ENCODE measurements at regions not wholly inside any gene's neighbourhood (a gene's known extent, or its start where the extent isn't known, plus 50 kb on each side); places are given as distances from the start of the nearest gene placed in this dataset.
A peak's percentile ranks its signal among the peaks of the same experiment; 100 is the strongest.

DNA sequence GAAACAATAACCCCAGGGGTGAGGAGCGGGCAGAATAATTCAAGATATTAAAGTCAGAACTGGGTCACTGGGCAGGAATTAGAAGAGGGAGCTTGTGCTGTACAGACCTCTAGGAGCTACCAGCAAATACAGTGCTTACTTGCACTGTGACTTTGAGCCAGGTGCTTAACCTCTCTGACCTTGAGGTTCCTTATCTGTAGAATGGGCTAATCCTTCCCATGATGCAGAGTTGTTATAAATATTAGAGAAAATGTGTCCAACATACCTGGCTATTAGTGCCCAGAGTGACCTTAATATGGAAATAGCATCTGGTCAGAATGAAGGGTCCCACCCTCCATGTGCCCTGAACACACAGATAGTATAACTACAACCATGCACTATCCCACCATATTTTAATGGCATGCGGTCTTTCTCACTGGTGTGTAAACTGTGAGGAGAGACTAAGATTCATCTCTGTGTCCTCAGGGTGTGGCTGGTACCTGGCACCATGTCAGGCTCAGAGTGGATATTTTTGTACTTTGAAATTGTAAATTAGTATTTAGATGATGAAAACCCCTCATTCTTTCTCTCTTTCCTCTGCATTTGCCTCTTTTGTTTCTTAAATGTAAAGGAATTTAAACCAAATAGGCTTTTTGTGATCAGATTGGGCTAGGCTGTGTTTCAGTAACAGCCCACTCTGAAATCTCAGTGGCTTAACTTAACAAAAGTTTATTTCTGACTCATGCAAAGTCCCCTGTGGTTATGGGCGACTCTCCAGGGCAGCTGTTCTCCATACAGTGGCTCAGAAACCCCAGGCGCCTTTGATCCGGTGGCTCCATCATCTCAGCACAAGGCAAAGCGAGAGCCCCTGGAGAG lies 60.0 kb upstream of the ROR1 start:
- POLR2A ChIA-PET: no interaction called here
- FAIRE-seq: no peak

DNA sequence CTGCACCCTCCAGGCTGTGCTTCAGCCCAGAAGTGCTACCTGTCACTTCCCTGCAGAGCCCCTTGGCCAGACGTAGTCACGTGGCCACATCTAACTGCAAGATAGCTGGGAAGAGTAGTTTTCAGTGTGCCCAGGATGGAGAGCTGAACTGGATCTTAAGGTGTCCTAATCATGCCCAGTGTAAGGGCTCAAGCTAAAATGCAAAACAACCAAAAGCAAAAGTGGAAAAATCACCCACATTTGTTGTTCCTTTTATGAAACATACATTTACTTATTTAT lies 59.4 kb upstream of the ROR1 start:
- POLR2A ChIA-PET: no interaction called here
- TF ChIP-seq ZNF792 (CRISPR knock-in tag; IDR thresholded peaks at IDR 0.05) (no peak), FOXA1 (IDR thresholded peaks at IDR 0.05) (no peak), FOXA1 (CRISPR knock-in tag; IDR thresholded peaks at IDR 0.05) (no peak), ZZZ3 (CRISPR knock-in tag; IDR thresholded peaks at IDR 0.05; ENCODE audit: borderline replicate concordance) (no peak), ZNF670 (CRISPR knock-in tag; IDR thresholded peaks at IDR 0.05; ENCODE audit: borderline replicate concordance) (no peak), ELF4 (CRISPR knock-in tag; IDR thresholded peaks at IDR 0.05; ENCODE audit: borderline replicate concordance) (no peak), ZNF264 (CRISPR knock-in tag; IDR thresholded peaks at IDR 0.05) (no peak), KLF6 (CRISPR knock-in tag; IDR thresholded peaks at IDR 0.05) (no peak), REST (IDR thresholded peaks at IDR 0.05; ENCODE audit: borderline replicate concordance in 1 of 2, low read depth in 1 of 2, low read length in 2 of 2) (no peak), CEBPB (IDR thresholded peaks at IDR 0.05; ENCODE audit: borderline replicate concordance, low read depth, low read length) (no peak), SALL1 (CRISPR knock-in tag; IDR thresholded peaks at IDR 0.05) (no peak), ZNF326 (CRISPR knock-in tag; IDR thresholded peaks at IDR 0.05; ENCODE audit: borderline replicate concordance) (no peak)

More for the DNA sequence above, 60.0 kb upstream of the ROR1 start:
- ATAC-seq (no peak), DNase-seq (ENCODE audit: low spot score) (no peak)
- Histone ChIP-seq H3K79me2 (ENCODE audit: insufficient read depth, low read length) (no peaks in the 10 kb centered on the region), H3K9ac (ENCODE audit: insufficient read depth, low read depth, low read length) (no peak overlapping the region), H2AFZ (ENCODE audit: low read length) (no peak overlapping the region), H3K27me3 (ENCODE audit: control insufficient read depth in 1 of 2, insufficient read depth in 2 of 2, low read length in 2 of 2) (no peaks in the 10 kb centered on the region; a peak in 2 of 5 replicates), H4K20me1 (ENCODE audit: insufficient read depth, low read length) (no peaks in the 10 kb centered on the region), H3K4me1 (ENCODE audit: insufficient read depth, low read length) (peaks cover 13% of the 10 kb centered on the region), H3K4me3 (replicated peaks in 1 of 3; ENCODE audit: insufficient read depth in 1 of 3, low read depth in 2 of 3, low read length in 3 of 3) (no peak overlapping the region), H3K27ac (ENCODE audit: extremely low read length, insufficient read depth, low read length) (no peak overlapping the region), H3K36me3 (replicated peaks in 1 of 2; ENCODE audit: control insufficient read depth in 1 of 2, insufficient read depth in 2 of 2, low read length in 2 of 2) (no peaks in the 10 kb centered on the region), H3K4me2 (ENCODE audit: low read depth, low read length) (no peak overlapping the region), H3K9me3 (ENCODE audit: low read length) (no peaks in the 10 kb centered on the region)
- CTCF ChIA-PET (ENCODE audit: low intra/inter-chr PET ratio, low total read pairs): no interaction called here
- no TSS peak for BruUV-seq (replicated peaks)
- intact Hi-C loops (cut with micrococcal nuclease; ENCODE audit: unreplicated experiment): no loop called here
- in situ Hi-C loops (cut with HindIII; ENCODE audit: extremely low pct_ligation_motif_present, low pct_unique_long_range_greater_than_20kb): no loop called here
- WGBS (ENCODE audit: low lambda C conversion rate): 75% methylated on average over 6 of the region's 6 CpGs
- TF ChIP-seq, protein P1, sequence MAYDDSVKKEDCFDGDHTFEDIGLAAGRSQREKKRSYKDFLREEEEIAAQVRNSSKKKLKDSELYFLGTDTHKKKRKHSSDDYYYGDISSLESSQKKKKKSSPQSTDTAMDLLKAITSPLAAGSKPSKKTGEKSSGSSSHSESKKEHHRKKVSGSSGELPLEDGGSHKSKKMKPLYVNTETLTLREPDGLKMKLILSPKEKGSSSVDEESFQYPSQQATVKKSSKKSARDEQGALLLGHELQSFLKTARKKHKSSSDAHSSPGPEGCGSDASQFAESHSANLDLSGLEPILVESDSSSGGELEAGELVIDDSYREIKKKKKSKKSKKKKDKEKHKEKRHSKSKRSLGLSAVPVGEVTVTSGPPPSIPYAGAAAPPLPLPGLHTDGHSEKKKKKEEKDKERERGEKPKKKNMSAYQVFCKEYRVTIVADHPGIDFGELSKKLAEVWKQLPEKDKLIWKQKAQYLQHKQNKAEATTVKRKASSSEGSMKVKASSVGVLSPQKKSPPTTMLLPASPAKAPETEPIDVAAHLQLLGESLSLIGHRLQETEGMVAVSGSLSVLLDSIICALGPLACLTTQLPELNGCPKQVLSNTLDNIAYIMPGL (CRISPR knock-in tag; IDR thresholded peaks at IDR 0.05; ENCODE audit: borderline replicate concordance in 1 of 2, low read depth in 1 of 2): no peak
- peak; percentile 50; the same call in 1 of the 2 replicates for TF ChIP-seq ZNF629 (CRISPR knock-in tag; conservative IDR thresholded peaks at IDR 0.05)

More for the DNA sequence above, 59.4 kb upstream of the ROR1 start:
- intact Hi-C loops (cut with micrococcal nuclease; ENCODE audit: unreplicated experiment) (no loop called here), in situ Hi-C loops (cut with HindIII; ENCODE audit: extremely low pct_ligation_motif_present, low pct_unique_long_range_greater_than_20kb) (no loop called here)
- no TSS peak for BruUV-seq (replicated peaks)
- no peak for DNase-seq (ENCODE audit: low spot score)
- no peak for ATAC-seq
- Histone ChIP-seq H3K27ac (ENCODE audit: extremely low read length, insufficient read depth, low read length) (no peak overlapping the region), H3K4me1 (ENCODE audit: insufficient read depth, low read length) (peaks cover 18% of the 10 kb centered on the region), H3K9ac (ENCODE audit: insufficient read depth, low read depth, low read length) (no peak overlapping the region), H3K27me3 (ENCODE audit: control insufficient read depth in 1 of 2, insufficient read depth in 2 of 2, low read length in 2 of 2) (peaks cover 0 to 1% of the 10 kb centered on the region in 2 experiments; a peak in 2 of 5 replicates), H3K36me3 (replicated peaks in 1 of 2; ENCODE audit: control insufficient read depth in 1 of 2, insufficient read depth in 2 of 2, low read length in 2 of 2) (no peaks in the 10 kb centered on the region), H3K9me3 (ENCODE audit: low read length) (no peaks in the 10 kb centered on the region), H2AFZ (ENCODE audit: low read length) (no peak overlapping the region), H3K4me2 (ENCODE audit: low read depth, low read length) (no peak overlapping the region), H3K4me3 (replicated peaks in 1 of 3; ENCODE audit: insufficient read depth in 1 of 3, low read depth in 2 of 3, low read length in 3 of 3) (no peak overlapping the region), H4K20me1 (ENCODE audit: insufficient read depth, low read length) (no peaks in the 10 kb centered on the region), H3K79me2 (ENCODE audit: insufficient read depth, low read length) (no peaks in the 10 kb centered on the region)
- CTCF ChIA-PET (ENCODE audit: low intra/inter-chr PET ratio, low total read pairs): no interaction called here
- WGBS (ENCODE audit: low lambda C conversion rate): 35% methylated on average over 2 of the region's 2 CpGs
- FAIRE-seq: no peak
